MM.1S (cell line): ENCODE measurements at regions not wholly inside any gene's neighbourhood (a gene's known extent, or its start where the extent isn't known, plus 50 kb on each side); places are given as distances from the start of the nearest gene placed in this dataset.

Experiments used
- DNase-seq: peaks from one replicate; pipeline ENCODE4 v3.0.0-alpha.2; 2015
- H2AFZ ChIP-seq: fragments of 300-600 bp; sonication (generic); 2 replicates; pipeline ENCODE4 v1.6.0; 2016; ENCODE audit warnings: antibody characterized with exemption, low read length
- H3F3A ChIP-seq: fragments of 300-600 bp; sonication (generic); 2 replicates; pipeline ENCODE4 v1.6.1; 2016; ENCODE audit warnings: mild to moderate bottlenecking, antibody characterized with exemption, low read length, moderate library complexity, mixed read lengths; ENCODE audit not compliant: insufficient read depth
- H3K27ac ChIP-seq: fragments of 300-600 bp; sonication (generic); 2 replicates; pipeline ENCODE4 v1.5.1; 2016; ENCODE audit warnings: mild to moderate bottlenecking, low read length
- H3K27me3 ChIP-seq: fragments of 300-600 bp; sonication (generic); replicated peaks from 2 replicates; pipeline ENCODE4 v1.6.0; 2016; ENCODE audit warnings: low read length; ENCODE audit not compliant: insufficient read depth
- H3K36me3 ChIP-seq: fragments of 300-600 bp; sonication (generic); replicated peaks from 2 replicates; pipeline ENCODE4 v1.6.1; 2016; ENCODE audit warnings: mild to moderate bottlenecking, low read length, mixed read lengths; ENCODE audit not compliant: insufficient read depth
- H3K4me1 ChIP-seq: fragments of 300-600 bp; sonication (generic); 2 replicates; pipeline ENCODE4 v1.6.1; 2016; ENCODE audit warnings: low read length, mixed read lengths
- H3K4me2 ChIP-seq: fragments of 300-600 bp; sonication (generic); 2 replicates; pipeline ENCODE4 v1.6.0; 2016; ENCODE audit warnings: low read depth, low read length
- H3K4me3 ChIP-seq: fragments of 300-600 bp; sonication (generic); 2 replicates; pipeline ENCODE4 v1.5.1; 2016; ENCODE audit warnings: low read length, mixed read lengths
- H3K79me2 ChIP-seq: fragments of 300-600 bp; sonication (generic); 2 replicates; pipeline ENCODE4 v1.6.1; 2016; ENCODE audit warnings: mixed run types, low read length, mixed read lengths
- H3K9ac ChIP-seq: fragments of 300-600 bp; sonication (generic); 2 replicates; pipeline ENCODE4 v1.6.1; 2016; ENCODE audit warnings: low read length, mixed read lengths
- H3K9me2 ChIP-seq: fragments of 300-600 bp; sonication (generic); replicated peaks from 2 replicates; pipeline ENCODE4 v1.6.1; 2016; ENCODE audit warnings: mild to moderate bottlenecking, low read length, mixed read lengths; ENCODE audit not compliant: insufficient read depth
- H3K9me3 ChIP-seq: fragments of 300-600 bp; sonication (generic); replicated peaks from 2 replicates; pipeline ENCODE4 v1.6.1; 2016; ENCODE audit warnings: mild to moderate bottlenecking, low read length, mixed read lengths; ENCODE audit not compliant: insufficient read depth
- H4K20me1 ChIP-seq: fragments of 300-600 bp; sonication (generic); 2 replicates; pipeline ENCODE4 v1.6.1; 2016; ENCODE audit warnings: mild to moderate bottlenecking, low read length, moderate library complexity, mixed read lengths; ENCODE audit not compliant: insufficient read depth
- CTCF ChIP-seq: fragments of 300-600 bp; sonication (generic); IDR thresholded peaks from 2 replicates; pipeline ENCODE4 v1.5.1; 2016; ENCODE audit warnings: antibody characterized with exemption, low read length, mixed read lengths
- EZH2 ChIP-seq: fragments of 300-600 bp; sonication (generic); optimal IDR thresholded peaks from 2 replicates; pipeline ENCODE3; 2017; ENCODE audit warnings: low read depth, mild to moderate bottlenecking, antibody characterized with exemption, low read length, mixed read lengths
- EZH2phosphoT487 ChIP-seq: fragments of 300-600 bp; sonication (generic); IDR thresholded peaks from 2 replicates; pipeline ENCODE4 v1.6.1; 2018; ENCODE audit warnings: antibody characterized with exemption, low read length

- H2AFZ ChIP-seq = no peak overlapping the region
- no peak for TF ChIP-seq EZH2phosphoT487
- TF ChIP-seq CTCF = no peak
- TF ChIP-seq EZH2 = no peak
- peaks cover 13% of the 10 kb centered on the region for H3F3A ChIP-seq
- no peaks in the 10 kb centered on the region for H3K79me2 ChIP-seq
- peaks cover 23% of the 10 kb centered on the region for H3K4me1 ChIP-seq
- no peaks in the 10 kb centered on the region for H3K9me3 ChIP-seq
- no peak overlapping the region for H3K9ac ChIP-seq
- no peaks in the 10 kb centered on the region for H3K27me3 ChIP-seq
- no peaks in the 10 kb centered on the region for H3K36me3 ChIP-seq
- peak overlapping the region; percentile 78; the same call in 1 of the 2 replicates for H3K27ac ChIP-seq
- H4K20me1 ChIP-seq = no peaks in the 10 kb centered on the region
- H3K4me3 ChIP-seq = no peak overlapping the region
- DNase-seq = peak; percentile 29
- H3K4me2 ChIP-seq = peak overlapping the region; percentile 70; the same call in 1 of the 2 replicates
- no peaks in the 10 kb centered on the region for H3K9me2 ChIP-seq
These were observed 1442.0 kb downstream of the AACS start for GRCh38 chr12:126507231-126507630.

- no peaks in the 10 kb centered on the region for H3K9me3 ChIP-seq
- peaks cover 13% of the 10 kb centered on the region for H3F3A ChIP-seq
These were observed 1444.3 kb downstream of the AACS start for GRCh38 chr12:126509572-126509971.

GRCh38 chr12:126510630-126511029 is 1445.4 kb downstream of the AACS start:
- DNase-seq = no peak

More at GRCh38 chr12:126509572-126509971, 1444.3 kb downstream of the AACS start:
- Histone ChIP-seq H3K4me1 (peaks cover 23% of the 10 kb centered on the region), H3K4me2 (no peak overlapping the region), H3K36me3 (no peaks in the 10 kb centered on the region), H3K9ac (no peak overlapping the region), H3K27ac (no peak overlapping the region), H3K79me2 (no peaks in the 10 kb centered on the region), H3K9me2 (no peaks in the 10 kb centered on the region), H2AFZ (no peak overlapping the region), H4K20me1 (no peaks in the 10 kb centered on the region), H3K4me3 (no peak overlapping the region), H3K27me3 (no peaks in the 10 kb centered on the region)
- DNase-seq = no peak
- no peak for TF ChIP-seq EZH2
- no peak for TF ChIP-seq EZH2phosphoT487

More at GRCh38 chr12:126510630-126511029, 1445.4 kb downstream of the AACS start:
- no peaks in the 10 kb centered on the region for H3K79me2 ChIP-seq
- H3K27me3 ChIP-seq = no peaks in the 10 kb centered on the region
- no peak overlapping the region for H2AFZ ChIP-seq
- H3K36me3 ChIP-seq = no peaks in the 10 kb centered on the region
- no peak overlapping the region for H3K4me3 ChIP-seq
- H3K27ac ChIP-seq = no peak overlapping the region
- peaks cover 13% of the 10 kb centered on the region for H3F3A ChIP-seq
- no peak overlapping the region for H3K9ac ChIP-seq
- H3K9me3 ChIP-seq = no peaks in the 10 kb centered on the region
- H4K20me1 ChIP-seq = no peaks in the 10 kb centered on the region
- TF ChIP-seq CTCF (no peak), EZH2 (no peak), EZH2phosphoT487 (no peak)
- H3K9me2 ChIP-seq = no peaks in the 10 kb centered on the region
- H3K4me2 ChIP-seq = no peak overlapping the region
- peaks cover 23% of the 10 kb centered on the region for H3K4me1 ChIP-seq
